SW 1271 (cell line): ENCODE measurements at regions not wholly inside any gene's neighbourhood (a gene's known extent, or its start where the extent isn't known, plus 50 kb on each side); places are given as distances from the start of the nearest gene placed in this dataset.

ENCODE experiments used
- DNase-seq, 2 experiments: peaks; one replicate each; lab custom pipeline; 2025; lab: John Stamatoyannopoulos, UW

GRCh38 chr9:119005162-119005561 lies 364.1 kb downstream of the BRINP1 start:
- DNase-seq = no peak

DNA sequence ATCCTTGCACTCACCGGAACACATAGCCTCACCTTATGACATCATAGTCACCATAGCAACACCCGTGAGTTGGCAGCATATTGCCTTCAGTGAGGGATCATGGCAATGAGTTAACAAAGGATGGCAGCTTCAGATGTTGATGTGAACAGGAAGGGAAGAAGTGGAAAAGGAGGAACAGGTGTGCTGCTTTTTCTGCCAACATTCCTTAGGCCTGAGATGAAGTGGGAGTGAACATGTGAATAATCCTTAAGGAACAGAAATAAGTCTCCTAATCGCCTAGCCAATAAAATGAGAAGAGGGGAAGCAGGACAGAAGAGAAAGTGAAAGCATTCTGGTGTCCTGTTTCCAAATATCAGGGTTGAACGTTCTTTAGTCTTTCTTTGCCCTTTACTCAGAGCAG lies 360.0 kb downstream of the BRINP1 start:
- peak in 1 of 2 experiments; percentile 11 for DNase-seq

- DNase-seq = no peak
These were observed 349.0 kb downstream of the BRINP1 start for GRCh38 chr9:119020284-119020683.

- no peak for DNase-seq
These were observed 348.4 kb downstream of the BRINP1 start for GRCh38 chr9:119020730-119021333.

GRCh38 chr9:119026120-119026519 lies 343.1 kb downstream of the BRINP1 start:
- DNase-seq = no peak

- no peak for DNase-seq
These were observed 341.1 kb downstream of the BRINP1 start for GRCh38 chr9:119027901-119028699.

DNA sequence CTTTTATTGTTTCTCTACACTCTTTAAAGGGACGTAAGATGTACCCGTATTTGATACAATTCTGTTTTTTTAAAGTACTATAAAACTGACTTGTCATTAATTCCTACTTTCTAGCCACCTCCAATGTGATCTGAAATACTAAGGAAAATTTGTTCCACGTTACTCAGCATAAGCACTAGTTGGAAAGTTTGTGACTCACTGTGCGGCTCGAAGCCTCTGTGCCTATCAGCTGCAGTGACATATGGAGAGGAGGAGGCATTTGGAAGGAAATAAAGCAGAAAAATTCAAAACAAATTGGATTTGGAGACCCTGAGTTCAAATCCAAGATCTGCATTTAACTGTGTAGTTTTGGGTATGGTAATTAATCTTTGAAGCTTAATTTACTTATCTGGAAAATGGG lies 339.3 kb downstream of the BRINP1 start:
- DNase-seq = no peak

DNA sequence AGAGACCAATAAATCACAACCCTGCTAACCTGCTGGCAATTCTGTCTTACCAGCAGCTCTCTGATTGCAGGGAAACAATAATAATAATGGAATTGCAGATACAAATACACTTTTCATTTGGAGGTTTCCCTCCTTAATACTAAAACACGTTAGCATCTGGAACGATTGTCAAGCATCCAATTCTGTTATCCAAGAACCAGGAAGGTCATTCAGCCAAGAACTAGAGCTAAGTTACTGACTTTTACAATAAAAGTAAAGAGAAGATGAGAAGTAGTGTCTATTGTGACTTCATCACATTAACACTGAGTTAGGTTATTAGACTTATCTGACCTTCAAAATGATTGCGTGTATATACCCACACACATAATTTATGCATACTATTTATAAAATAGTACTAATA lies 335.6 kb downstream of the BRINP1 start:
- no peak for DNase-seq

DNA sequence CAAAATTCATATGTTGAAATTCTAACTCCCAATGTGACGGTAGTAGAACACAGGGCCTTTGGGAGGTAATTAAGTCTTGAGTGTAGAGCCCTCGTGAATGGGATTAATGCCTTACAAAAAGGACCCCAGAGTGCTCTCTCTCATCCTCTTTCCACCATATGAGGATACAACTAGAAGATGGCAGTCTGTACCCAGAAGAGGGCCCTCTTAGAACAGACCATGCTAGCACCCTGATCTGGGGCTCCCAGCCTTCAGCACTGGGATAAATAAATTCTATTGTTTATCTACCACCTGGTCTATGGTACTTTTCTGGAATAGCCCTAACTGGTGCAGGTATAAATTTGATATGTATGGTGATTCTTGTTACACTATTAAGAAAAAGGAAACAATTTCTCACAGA lies 332.3 kb downstream of the BRINP1 start:
- DNase-seq = no peak

DNA sequence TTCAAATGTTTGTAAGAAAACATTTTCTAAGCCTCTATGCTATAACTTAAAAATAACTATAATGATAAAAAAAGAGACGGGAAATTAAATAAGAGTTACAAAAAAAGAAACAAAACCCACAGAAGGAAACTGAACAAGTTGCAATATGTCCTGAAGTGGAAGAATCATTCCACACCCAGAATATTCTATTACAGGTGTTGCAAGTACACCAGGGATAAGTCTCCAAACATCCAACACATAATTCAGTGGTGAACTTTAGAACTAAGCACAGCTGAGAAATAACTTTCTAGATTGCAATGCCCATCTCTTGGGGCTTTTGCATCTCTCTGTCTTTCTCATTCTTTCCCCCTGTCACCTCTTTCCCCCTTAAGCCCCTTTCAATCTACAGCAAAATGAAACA lies 325.2 kb downstream of the BRINP1 start:
- no peak for DNase-seq

DNA sequence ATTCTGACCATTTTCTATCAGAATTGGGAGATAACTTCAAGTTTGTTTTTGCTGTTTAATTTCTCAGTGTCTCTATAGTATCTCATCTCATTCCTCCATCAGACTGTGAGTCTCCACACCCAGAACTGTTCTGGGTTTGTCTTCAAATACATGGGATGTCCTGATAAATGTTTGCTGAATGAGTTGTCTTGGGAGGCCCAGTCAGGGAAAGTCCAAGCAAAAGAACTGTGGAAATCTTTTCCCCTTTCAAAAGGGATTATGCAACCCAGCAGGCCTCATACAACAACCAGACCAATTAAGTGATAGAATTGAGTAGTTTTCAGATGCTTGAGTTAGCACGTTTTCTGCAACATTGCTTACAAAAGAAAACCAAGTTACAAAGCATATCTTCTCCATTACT lies 324.4 kb downstream of the BRINP1 start:
- no peak for DNase-seq

DNA sequence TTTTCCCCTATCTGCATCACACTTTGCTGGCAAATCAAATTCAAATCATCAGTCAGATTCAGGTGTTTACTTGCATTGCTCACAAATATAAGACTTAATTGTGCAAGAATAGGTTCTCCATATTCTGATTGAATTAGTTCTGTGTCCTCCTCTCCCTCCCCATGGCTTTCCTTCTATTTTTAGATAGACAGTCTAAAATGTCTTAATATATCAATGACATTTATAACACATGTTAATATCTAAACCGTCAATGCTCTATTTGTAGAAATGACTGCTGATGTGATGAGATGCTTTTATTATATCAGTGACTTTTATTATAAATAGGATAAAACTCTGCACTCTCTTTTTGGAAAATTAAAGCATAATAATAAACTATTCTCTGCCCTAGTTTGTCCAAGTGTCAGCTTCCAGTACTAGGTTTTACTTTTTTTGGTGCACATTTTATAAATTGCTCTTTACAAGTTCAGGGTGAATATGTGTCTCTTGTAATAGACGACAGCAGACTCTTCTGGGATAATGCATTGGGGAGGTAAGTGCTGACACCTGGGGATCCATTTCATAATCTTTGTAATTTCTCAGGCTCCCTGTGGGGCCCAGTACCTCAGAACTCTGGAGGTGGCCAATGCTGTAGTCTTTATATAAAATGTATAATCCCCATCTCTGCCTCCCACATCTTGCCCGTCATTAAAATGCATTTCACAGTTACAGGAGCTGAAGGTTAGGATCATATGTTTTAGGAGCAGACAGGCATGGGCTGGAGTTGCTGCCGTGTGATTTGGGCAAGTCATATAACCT lies 321.5 kb downstream of the BRINP1 start:
- no peak for DNase-seq

- DNase-seq = no peak
These were observed 319.0 kb downstream of the BRINP1 start for GRCh38 chr9:119050281-119050680.

GRCh38 chr9:119052339-119053030 lies 316.8 kb downstream of the BRINP1 start:
- DNase-seq = no peak

- DNase-seq = no peak
These were observed 316.2 kb downstream of the BRINP1 start for GRCh38 chr9:119053070-119053469.

DNA sequence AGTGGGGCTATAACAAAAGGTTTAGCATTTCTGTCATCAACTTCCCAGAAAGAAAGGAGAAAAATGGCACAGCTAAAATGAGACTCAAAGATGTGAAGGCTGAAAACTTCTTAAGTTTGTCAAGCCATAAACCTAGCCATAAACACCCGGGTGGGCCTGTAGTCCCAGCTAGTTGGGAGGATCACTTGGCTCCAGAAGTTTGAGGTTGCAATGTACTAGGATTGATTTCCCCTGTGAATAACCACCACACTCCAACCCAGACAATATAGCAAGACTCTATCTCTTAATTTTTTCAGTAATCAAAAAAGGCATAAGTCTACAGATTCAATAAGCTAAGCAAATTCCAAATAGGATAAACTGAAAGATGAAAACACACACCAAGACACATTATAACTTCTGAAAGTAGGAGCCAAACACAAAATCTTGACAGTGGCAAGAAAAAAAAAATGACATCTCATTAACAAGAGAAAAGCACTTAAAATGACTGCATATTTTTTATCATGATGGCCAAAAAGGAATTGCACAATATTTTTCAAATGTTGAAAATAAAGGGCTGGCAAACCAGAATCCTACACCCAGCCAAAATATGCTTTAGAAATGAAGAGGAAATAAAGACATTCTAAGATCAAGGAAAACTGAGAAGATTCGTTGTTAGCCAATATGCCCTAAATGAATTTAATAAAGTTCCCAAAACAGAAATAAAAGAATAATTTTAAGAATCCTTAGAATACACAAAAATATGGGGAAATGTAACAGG lies 308.4 kb downstream of the BRINP1 start:
- no peak for DNase-seq

DNA sequence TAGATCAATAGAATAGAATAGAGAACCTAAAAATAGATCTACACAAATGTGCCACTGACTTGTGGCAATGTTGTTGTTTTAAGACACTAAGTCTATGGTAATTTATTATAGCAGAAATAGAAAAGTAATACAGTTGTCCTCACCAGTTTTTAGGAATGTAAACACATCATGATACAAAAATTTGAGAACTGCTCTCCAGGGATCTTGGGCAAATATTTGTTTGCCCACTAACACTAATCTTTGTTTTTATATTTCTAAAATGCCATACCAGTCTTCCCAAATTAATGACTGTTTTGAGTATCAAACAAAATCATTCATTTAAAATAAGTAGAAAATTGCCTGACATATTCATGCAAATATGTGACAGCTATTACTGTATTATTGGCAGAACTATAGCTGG lies 297.6 kb downstream of the BRINP1 start:
- no peak for DNase-seq

DNA sequence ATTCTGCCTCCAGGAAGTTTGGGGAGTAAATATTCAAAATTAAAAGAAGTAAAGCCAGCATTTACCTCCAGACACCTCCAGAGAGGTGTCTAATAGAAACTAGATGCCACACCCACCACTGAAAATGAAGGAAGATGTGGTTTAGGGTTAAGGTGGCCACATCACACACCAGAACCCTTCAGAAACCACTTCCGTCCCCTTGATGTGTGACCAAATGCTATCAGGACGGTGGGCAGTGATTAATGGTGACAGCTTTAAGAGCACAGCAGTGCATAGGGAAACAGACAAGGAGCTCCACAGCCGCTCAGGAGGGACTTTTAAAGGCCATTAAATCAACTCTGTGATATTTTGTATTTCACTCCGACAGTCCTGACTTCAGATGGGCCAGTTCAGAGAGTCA lies 295.2 kb downstream of the BRINP1 start:
- DNase-seq = no peak

DNA sequence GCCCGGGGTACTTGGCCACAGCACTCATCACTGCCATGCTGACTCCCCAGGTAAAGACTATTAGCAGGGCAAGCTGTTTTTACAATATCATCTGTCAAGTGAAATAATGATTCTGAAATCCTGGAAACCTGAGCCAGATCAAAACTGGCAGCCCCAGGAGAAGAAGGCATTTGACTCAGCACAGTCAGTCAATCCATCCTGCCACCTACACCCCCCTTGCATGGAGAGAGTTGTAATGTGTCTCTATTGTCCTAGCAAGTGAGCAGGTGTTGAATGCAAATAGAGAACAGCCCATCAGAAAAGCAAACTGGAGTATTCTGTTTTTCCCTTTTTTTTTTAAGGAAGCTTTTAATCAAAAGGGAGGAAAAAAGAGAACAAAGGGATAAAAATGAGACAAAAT lies 291.2 kb downstream of the BRINP1 start:
- DNase-seq = no peak

- no peak for DNase-seq
These were observed 285.6 kb downstream of the BRINP1 start for GRCh38 chr9:119083673-119084072.

- DNase-seq = no peak
These were observed 282.6 kb downstream of the BRINP1 start for GRCh38 chr9:119086590-119086989.
